ENCODE measurements at regions not wholly inside any gene's neighbourhood (a gene's known extent, or its start where the extent isn't known, plus 50 kb on each side); places are given as distances from the start of the nearest gene placed in this dataset.

DNA sequence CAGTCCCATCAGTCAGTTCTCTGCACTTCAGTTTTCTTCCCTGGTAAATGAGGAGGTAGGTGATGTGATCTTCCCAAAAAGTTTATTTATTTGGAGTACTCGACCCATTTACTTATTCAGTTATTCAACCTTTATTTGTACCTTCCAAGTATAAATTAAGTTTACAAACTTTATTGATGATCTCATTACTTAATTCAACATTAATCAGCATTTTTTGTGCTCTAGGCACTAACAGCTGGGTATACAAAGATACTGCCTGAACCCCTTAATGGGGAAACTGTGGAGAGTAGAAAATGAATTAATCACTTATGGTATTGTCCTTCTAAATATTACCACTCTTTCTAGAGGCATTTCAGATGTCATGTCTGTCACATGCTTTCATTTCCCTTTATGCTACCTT lies 293.3 kb downstream of the DLEU7 start:
- DNase-seq (no peak), ATAC-seq (ENCODE audit: insufficient read depth, low FRiP score) (no peak)
- no peak overlapping the region for H3K9ac ChIP-seq (ENCODE audit: insufficient read depth in 1 of 2, low read length in 2 of 2)
- no peaks in the 10 kb centered on the region for H3K9me3 ChIP-seq (ENCODE audit: control insufficient read depth in 4 of 4, insufficient read depth in 3 of 4, low read length in 3 of 4)
- TF ChIP-seq CTCF (IDR thresholded peaks at IDR 0.05; ENCODE audit: control extremely low read depth, extremely low read depth): no peak
- H3K4me3 ChIP-seq: no peak overlapping the region
- H3K27ac ChIP-seq (ENCODE audit: low read depth in 1 of 2, low read length in 1 of 2): no peak overlapping the region
- H3K36me3 ChIP-seq (ENCODE audit: control insufficient read depth in 4 of 4, insufficient read depth in 4 of 4, low read length in 4 of 4): no peaks in the 10 kb centered on the region
- no peaks in the 10 kb centered on the region for H3K27me3 ChIP-seq (ENCODE audit: control insufficient read depth in 3 of 3, insufficient read depth in 3 of 3, low read length in 2 of 3)
- 95 to 96% methylated on average over 1 of the region's 1 CpG for WGBS, 2 donors
- peaks cover 0 to 2% (median 0%) of the 10 kb centered on the region in 5 donors for H3K4me1 ChIP-seq (ENCODE audit: control insufficient read depth in 5 of 5, insufficient read depth in 5 of 5, low read length in 5 of 5)

DNA sequence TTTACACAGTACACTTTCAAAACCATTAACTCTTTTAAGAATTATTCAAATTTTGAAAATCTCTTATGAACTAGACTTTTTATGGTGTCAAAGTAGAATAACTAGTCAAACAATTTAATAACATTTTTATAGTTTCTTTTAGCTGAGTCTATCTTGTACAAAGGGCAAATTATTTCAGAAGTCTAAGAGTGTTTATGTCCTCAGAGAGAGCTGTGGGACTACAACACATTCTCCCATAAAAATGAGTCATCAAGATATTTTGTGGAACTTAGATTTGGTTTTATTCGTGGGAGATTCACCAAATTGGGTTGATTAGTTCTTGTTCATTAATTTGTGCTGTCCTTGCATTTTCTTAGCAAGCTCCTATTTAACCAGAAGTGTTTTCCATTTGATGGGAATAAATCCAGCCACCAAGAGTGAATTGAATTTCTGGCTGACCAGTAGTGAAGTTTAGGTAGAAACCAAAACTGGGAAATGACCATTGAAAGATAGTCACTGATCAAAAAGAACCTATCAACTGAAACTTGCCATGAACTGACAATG lies 291.0 kb downstream of the DLEU7 start:
- H3K27me3 ChIP-seq (ENCODE audit: control insufficient read depth in 3 of 3, insufficient read depth in 3 of 3, low read length in 2 of 3): no peaks in the 10 kb centered on the region
- no peak for DNase-seq
- H3K9ac ChIP-seq (ENCODE audit: insufficient read depth in 1 of 2, low read length in 2 of 2): no peak overlapping the region
- no peaks in the 10 kb centered on the region for H3K9me3 ChIP-seq (ENCODE audit: control insufficient read depth in 4 of 4, insufficient read depth in 3 of 4, low read length in 3 of 4)
- no peak overlapping the region for H3K4me3 ChIP-seq
- H3K4me1 ChIP-seq (ENCODE audit: control insufficient read depth in 5 of 5, insufficient read depth in 5 of 5, low read length in 5 of 5): peaks cover 0 to 2% (median 0%) of the 10 kb centered on the region in 5 donors
- TF ChIP-seq CTCF (IDR thresholded peaks at IDR 0.05; ENCODE audit: control extremely low read depth, extremely low read depth): no peak
- WGBS, 2 donors: 80 to 86% methylated on average over 1 of the region's 1 CpG
- H3K36me3 ChIP-seq (ENCODE audit: control insufficient read depth in 4 of 4, insufficient read depth in 4 of 4, low read length in 4 of 4): no peaks in the 10 kb centered on the region
- no peak overlapping the region for H3K27ac ChIP-seq (ENCODE audit: low read depth in 1 of 2, low read length in 1 of 2)
- ATAC-seq (ENCODE audit: insufficient read depth, low FRiP score): no peak

DNA sequence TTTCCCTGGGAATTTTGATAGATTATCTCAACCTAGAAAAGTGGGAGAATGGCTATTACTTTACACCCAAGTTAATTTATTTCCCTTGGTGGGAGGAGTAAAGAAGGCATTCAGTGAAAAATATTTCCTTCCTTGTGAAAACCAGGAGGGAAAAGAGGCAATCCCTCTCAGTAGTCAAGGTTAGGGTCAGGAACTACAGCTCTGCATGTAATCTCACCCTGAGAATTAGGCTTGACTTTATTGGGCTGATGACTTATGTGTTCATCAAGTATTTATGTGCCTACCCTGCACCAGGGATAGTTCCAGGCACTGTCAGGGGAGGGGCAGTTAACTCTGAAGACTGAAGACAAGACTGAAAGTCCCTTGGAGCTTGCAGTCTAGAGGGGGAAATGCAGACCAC lies 281.8 kb downstream of the DLEU7 start:
- no peaks in the 10 kb centered on the region for H3K36me3 ChIP-seq (ENCODE audit: control insufficient read depth in 4 of 4, insufficient read depth in 4 of 4, low read length in 4 of 4)
- TF ChIP-seq CTCF (IDR thresholded peaks at IDR 0.05; ENCODE audit: control extremely low read depth, extremely low read depth): no peak
- H3K9me3 ChIP-seq (ENCODE audit: control insufficient read depth in 4 of 4, insufficient read depth in 3 of 4, low read length in 3 of 4): peaks cover 0 to 2% (median under 1%) of the 10 kb centered on the region in 4 donors
- DNase-seq (no peak), ATAC-seq (ENCODE audit: insufficient read depth, low FRiP score) (no peak)
- no peaks in the 10 kb centered on the region for H3K4me1 ChIP-seq (ENCODE audit: control insufficient read depth in 5 of 5, insufficient read depth in 5 of 5, low read length in 5 of 5)
- no peak overlapping the region for H3K4me3 ChIP-seq
- no peak overlapping the region for H3K9ac ChIP-seq (ENCODE audit: insufficient read depth in 1 of 2, low read length in 2 of 2)
- H3K27ac ChIP-seq (ENCODE audit: low read depth in 1 of 2, low read length in 1 of 2): no peak overlapping the region
- no peaks in the 10 kb centered on the region for H3K27me3 ChIP-seq (ENCODE audit: control insufficient read depth in 3 of 3, insufficient read depth in 3 of 3, low read length in 2 of 3)

DNA sequence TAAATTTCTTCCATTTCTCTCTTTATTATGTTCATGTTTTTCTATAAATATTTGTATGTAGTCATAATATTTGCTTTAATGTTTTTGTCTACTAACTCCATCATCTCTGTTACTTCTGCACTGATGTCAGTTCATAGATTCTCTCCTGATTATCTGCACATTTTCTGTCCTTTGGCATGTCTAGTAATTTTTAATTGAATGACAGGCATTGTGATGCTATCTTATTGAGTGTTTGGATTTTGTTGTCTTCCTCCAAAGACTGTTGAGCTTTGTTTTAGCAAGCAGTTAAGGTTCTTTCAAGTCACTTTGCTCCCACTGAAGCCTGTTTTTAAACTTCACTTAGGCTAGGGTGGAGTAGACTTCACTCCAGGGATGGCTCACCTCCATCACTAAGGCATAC lies 276.8 kb downstream of the DLEU7 start:
- Histone ChIP-seq H3K27me3 (ENCODE audit: control insufficient read depth in 3 of 3, insufficient read depth in 3 of 3, low read length in 2 of 3) (no peaks in the 10 kb centered on the region), H3K27ac (ENCODE audit: low read depth in 1 of 2, low read length in 1 of 2) (no peak overlapping the region), H3K9ac (ENCODE audit: insufficient read depth in 1 of 2, low read length in 2 of 2) (no peak overlapping the region), H3K9me3 (ENCODE audit: control insufficient read depth in 4 of 4, insufficient read depth in 3 of 4, low read length in 3 of 4) (peaks cover 0 to 4% (median 0%) of the 10 kb centered on the region in 4 donors), H3K4me1 (ENCODE audit: control insufficient read depth in 5 of 5, insufficient read depth in 5 of 5, low read length in 5 of 5) (peaks cover 0 to 3% (median 0%) of the 10 kb centered on the region in 5 donors), H3K4me3 (no peak overlapping the region), H3K36me3 (ENCODE audit: control insufficient read depth in 4 of 4, insufficient read depth in 4 of 4, low read length in 4 of 4) (no peaks in the 10 kb centered on the region)
- DNase-seq (no peak), ATAC-seq (ENCODE audit: insufficient read depth, low FRiP score) (no peak)
- no peak for TF ChIP-seq CTCF (IDR thresholded peaks at IDR 0.05; ENCODE audit: control extremely low read depth, extremely low read depth)

All from lung (tissue), 11 donors.